K562 (cell line): ENCODE measurements at regions not wholly inside any gene's neighbourhood (a gene's known extent, or its start where the extent isn't known, plus 50 kb on each side); places are given as distances from the start of the nearest gene placed in this dataset.

ENCODE experiments used
- BRCA1 ChIP-seq, 2 experiments: fragments of 450-650 bp in 1 of 2; sonication (generic) in 1 of 2; formaldehyde crosslinking in 1 of 2; IDR thresholded peaks; 2 replicates each; pipeline versions ENCODE4 v1.5.0 to v1.6.1; 2017 to 2020; ENCODE audit warnings: mild to moderate bottlenecking in 1 of 2, missing genetic modification reagents in 1 of 2
- CAMTA2 ChIP-seq: fragments of 250-450 bp; sonication (Bioruptor Pico); conservative IDR thresholded peaks from 2 replicates; pipeline ENCODE4 v1.5.1; 2022
- CTCF ChIP-seq, 3 experiments: IDR thresholded peaks in 2 of 3; conservative IDR thresholded peaks in 1 of 3; 2 replicates each; pipeline ENCODE4 v1.5.1; 2011 to 2012; ENCODE audit warnings: low read length in 3 of 3, mild to moderate bottlenecking in 3 of 3, control low read depth in 2 of 3, improper control_type of control experiment in 1 of 3, inconsistent platforms in 1 of 3, low read depth in 1 of 3, mixed read lengths in 1 of 3, moderate library complexity in 1 of 3; ENCODE audit not compliant: insufficient read depth in 2 of 3
- EHMT2 ChIP-seq: fragments of 450-650 bp; IDR thresholded peaks from 2 replicates; pipeline ENCODE4 v1.6.1; 2018; ENCODE audit warnings: antibody characterized with exemption
- ETV6 ChIP-seq, 3 experiments: fragments of 150-350 bp in 1 of 3; sonication (generic) in 1 of 3; formaldehyde crosslinking in 1 of 3; IDR thresholded peaks; 2 replicates each; pipeline versions ENCODE4 v1.6.1 to v1.8.0; 2014 to 2022; ENCODE audit warnings: borderline replicate concordance in 2 of 3, low read depth in 2 of 3, antibody characterized with exemption in 1 of 3, low read length in 1 of 3, mild to moderate bottlenecking in 1 of 3, missing genetic modification reagents in 1 of 3
- JUN ChIP-seq, 2 experiments: sonication (generic) in 1 of 2; formaldehyde crosslinking in 1 of 2; IDR thresholded peaks; 2 replicates each; pipeline versions ENCODE4 v1.6.1 to v1.8.0; 2012 to 2022; ENCODE audit warnings: borderline replicate concordance in 2 of 2, mild to moderate bottlenecking in 2 of 2, improper control_type of control experiment in 1 of 2, low read depth in 1 of 2, low read length in 1 of 2, missing genetic modification reagents in 1 of 2
- KDM5B ChIP-seq: fragments of 200-600 bp; sonication (generic); IDR thresholded peaks from 2 replicates; pipeline ENCODE4 v1.6.1; 2012; ENCODE audit warnings: low read depth, mild to moderate bottlenecking, moderate library complexity, low read length, control low read depth, inconsistent platforms; ENCODE audit not compliant: insufficient replicate concordance
- NR4A1 ChIP-seq, 2 experiments: fragments of 250-450 bp in 1 of 2; fragments of 450-650 bp in 1 of 2; sonication (Bioruptor Pico) in 1 of 2; IDR thresholded peaks; 2 replicates each; pipeline versions ENCODE4 v1.4.0 to v1.6.1; 2016 to 2020; ENCODE audit warnings: mild to moderate bottlenecking in 2 of 2, missing compliant biosample characterization in 1 of 2, missing genetic modification characterization in 1 of 2, moderate library complexity in 1 of 2
- RBM17 ChIP-seq: fragments of 200-400 bp; formaldehyde crosslinking; IDR thresholded peaks from 2 replicates; pipeline ENCODE4 v1.6.1; 2017; ENCODE audit warnings: low read depth, mild to moderate bottlenecking, low read length, borderline replicate concordance
- SOX6 ChIP-seq: fragments of 450-650 bp; IDR thresholded peaks from 2 replicates; pipeline ENCODE4 v1.6.1; 2014; ENCODE audit warnings: mild to moderate bottlenecking
- SUPT5H ChIP-seq: fragments of 450-650 bp; IDR thresholded peaks from 2 replicates; pipeline ENCODE4 v1.6.1; 2016
- TAF1 ChIP-seq: IDR thresholded peaks from 2 replicates; pipeline ENCODE4 v1.6.1; 2011; ENCODE audit warnings: mild to moderate bottlenecking, low read length, moderate library complexity; ENCODE audit not compliant: insufficient read depth, control insufficient read depth, severe bottlenecking; ENCODE audit errors: extremely low read depth
- TCF3 ChIP-seq: sonication (generic); formaldehyde crosslinking; IDR thresholded peaks from 2 replicates; pipeline ENCODE4 v1.4.0; 2020; ENCODE audit warnings: mild to moderate bottlenecking, missing genetic modification reagents
- THAP7 ChIP-seq: fragments of 250-450 bp; sonication (Bioruptor Pico); IDR thresholded peaks from 2 replicates; pipeline ENCODE4 v1.5.0; 2021
- THRAP3 ChIP-seq: fragments of 450-650 bp; IDR thresholded peaks from 2 replicates; pipeline ENCODE4 v1.6.1; 2016; ENCODE audit warnings: mild to moderate bottlenecking, inconsistent platforms, borderline replicate concordance
- VEZF1 ChIP-seq: fragments of 200-800 bp; sonication (Bioruptor generic); IDR thresholded peaks from 2 replicates; pipeline ENCODE4 v1.6.1; 2017; ENCODE audit warnings: missing genetic modification characterization, missing compliant biosample characterization
- ZEB2 ChIP-seq: fragments of 450-650 bp; IDR thresholded peaks from 2 replicates; pipeline ENCODE4 v1.6.1; 2016
- ZFP1 ChIP-seq: fragments of 450-650 bp; formaldehyde crosslinking; IDR thresholded peaks from 2 replicates; pipeline ENCODE4 v1.4.0; 2020; ENCODE audit warnings: mild to moderate bottlenecking, mixed read lengths
- ZNF436 ChIP-seq: fragments of 250-450, 450-650 bp; sonication (Bioruptor Pico); formaldehyde crosslinking; IDR thresholded peaks from 2 replicates; pipeline ENCODE4 v1.7.0; 2020; ENCODE audit warnings: mild to moderate bottlenecking
- ZNF551 ChIP-seq: fragments of 250-450 bp; sonication (Bioruptor Pico); IDR thresholded peaks from 2 replicates; pipeline ENCODE4 v1.5.0; 2021; ENCODE audit warnings: mild to moderate bottlenecking, moderate library complexity
- ZNF589 ChIP-seq: fragments of 200-800 bp; sonication (Bioruptor generic); IDR thresholded peaks from 2 replicates; pipeline ENCODE4 v1.6.1; 2016; ENCODE audit warnings: low read depth, missing genetic modification characterization, missing compliant biosample characterization

DNA sequence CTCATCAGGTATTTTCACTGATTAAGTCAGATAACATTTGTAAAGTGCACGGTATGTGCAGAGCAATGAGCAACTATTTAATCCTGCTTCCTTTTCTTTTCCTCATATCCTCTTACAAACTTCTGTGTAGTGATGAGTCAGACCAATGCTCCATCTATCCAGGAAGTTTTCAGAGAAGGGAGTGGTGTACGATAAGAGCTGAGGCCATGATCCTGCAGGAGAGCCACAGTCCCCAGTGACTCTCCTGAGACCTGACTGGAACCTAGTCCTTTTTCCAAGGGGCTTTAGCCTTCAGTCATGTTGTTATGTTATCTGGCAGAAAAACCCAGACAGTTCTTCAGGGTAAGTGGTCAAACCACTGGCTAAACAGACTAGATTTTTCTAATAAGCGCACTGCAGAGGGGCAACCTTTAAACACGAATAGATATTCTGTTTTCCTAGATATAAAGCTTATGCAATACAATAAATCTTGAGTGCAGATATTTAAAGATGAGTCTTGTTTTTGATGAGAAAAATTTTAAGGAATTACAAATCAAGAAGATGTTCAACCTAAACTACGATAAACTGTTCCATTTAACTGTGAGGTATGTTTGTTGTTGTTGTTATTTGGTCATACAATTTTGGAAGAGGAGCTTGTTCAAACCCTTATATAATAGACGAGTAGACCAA is 110.5 kb upstream of the RAP2B start (continued):
- TF ChIP-seq THAP7 (CRISPR knock-in tag) (no peak), TCF3 (CRISPR knock-in tag) (peak; percentile 57; the same call in 1 of the 2 replicates), ZNF551 (no peak), KDM5B (peak; percentile 47), SOX6 (peak; percentile 43; the same call in 1 of the 2 replicates), NR4A1 (CRISPR knock-in tag; IDR thresholded peaks at IDR 0.05) (no peak), NR4A1 (tag; IDR thresholded peaks at IDR 0.05) (no peak), ZNF589 (CRISPR knock-in tag) (peak; percentile 77; the same call in 1 of the 2 replicates), THRAP3 (no peak), CAMTA2 (CRISPR knock-in tag) (no peak), ZEB2 (0 out of 2 replicates have a peak, but pooled peaks have one; percentile 42), JUN (IDR thresholded peaks at IDR 0.05; ENCODE audit: borderline replicate concordance, low read depth, low read length) (peak; percentile 86), JUN (CRISPR knock-in tag; IDR thresholded peaks at IDR 0.05; ENCODE audit: borderline replicate concordance) (no peak), RBM17 (no peak), SUPT5H (peak; percentile 21; the same call in 1 of the 2 replicates), VEZF1 (CRISPR knock-in tag) (peak; percentile 45), EHMT2 (0 out of 2 replicates have a peak, but pooled peaks have one; percentile 14), ETV6 (IDR thresholded peaks at IDR 0.05; ENCODE audit: borderline replicate concordance in 1 of 2, low read depth in 2 of 2, low read length in 1 of 2) (0 out of 4 replicates have a peak, but pooled peaks of 1 of the 2 experiments have one; percentile 28), ETV6 (CRISPR knock-in tag; IDR thresholded peaks at IDR 0.05; ENCODE audit: borderline replicate concordance) (no peak), ZFP1 (CRISPR knock-in tag) (no peak), ZNF436 (CRISPR knock-in tag) (no peak), TAF1 (no peak), BRCA1 (IDR thresholded peaks at IDR 0.05) (no peak), BRCA1 (CRISPR knock-in tag; IDR thresholded peaks at IDR 0.05) (no peak), CTCF (IDR thresholded peaks at IDR 0.05 in 2 of 3, conservative IDR thresholded peaks at IDR 0.05 in 1 of 3; ENCODE audit: insufficient read depth in 2 of 3, low read depth in 1 of 3, low read length in 3 of 3) (no peak)
